CD4-positive, alpha-beta T cell treated with Interleukin-2 at 100 ng/mL for 4 hours (primary cell): ENCODE measurements at regions not wholly inside any gene's neighbourhood (a gene's known extent, or its start where the extent isn't known, plus 50 kb on each side); places are given as distances from the start of the nearest gene placed in this dataset.
"Not testable (repeated sequence)": the region's sequence is repeated elsewhere in the genome, so short reads cannot be mapped to it uniquely, and the experiment has no call there.

Experiments used
- DNase-seq: peaks from one replicate; pipeline ENCODE4 v3.0.0-alpha.2; 2020; ENCODE audit warnings: low spot score

DNA sequence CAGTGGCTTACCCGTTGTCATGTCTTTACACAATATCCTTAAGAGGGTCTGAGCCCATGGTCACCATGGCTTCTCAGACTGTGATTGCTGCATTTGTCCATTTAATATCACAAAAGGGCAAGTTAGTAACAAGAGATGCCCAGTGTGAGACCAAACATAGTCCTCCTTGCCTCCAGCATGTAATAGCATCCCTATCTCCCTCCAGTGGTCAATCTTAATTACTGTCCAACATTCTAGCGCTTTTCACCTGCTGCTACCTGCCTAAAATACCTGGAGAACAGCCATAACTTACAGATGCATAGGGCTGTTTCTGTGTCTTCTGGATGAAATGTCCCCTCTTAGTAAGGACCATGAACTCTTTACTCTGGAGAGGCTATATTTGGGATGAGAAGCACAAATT, 267.2 kb upstream of the DAB2 start:
- DNase-seq = no peak

DNA sequence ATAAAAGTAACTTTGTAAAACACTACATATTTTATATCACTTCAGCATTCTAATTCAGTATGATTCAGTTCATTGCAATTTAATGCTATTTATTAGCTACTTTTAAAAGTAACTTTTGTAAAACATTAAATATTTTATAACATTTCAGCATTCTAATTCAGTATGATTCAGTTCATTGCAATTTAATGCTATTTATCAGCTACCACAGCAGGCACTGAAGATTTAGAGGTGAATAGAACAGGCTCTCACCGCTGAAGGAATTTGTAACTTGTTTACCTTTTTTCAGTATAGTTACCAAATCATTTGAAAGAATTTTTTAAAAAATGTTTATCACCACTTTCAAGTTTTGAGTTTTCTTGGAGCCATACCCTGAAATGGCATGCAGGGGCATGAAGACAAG, 266.4 kb upstream of the DAB2 start:
- no peak for DNase-seq

- DNase-seq = no peak
Observed at GRCh38 chr5:39689919-39690318, 265.1 kb upstream of the DAB2 start.

GRCh38 chr5:39687924-39688323, 263.1 kb upstream of the DAB2 start:
- DNase-seq = not testable (repeated sequence)

DNA sequence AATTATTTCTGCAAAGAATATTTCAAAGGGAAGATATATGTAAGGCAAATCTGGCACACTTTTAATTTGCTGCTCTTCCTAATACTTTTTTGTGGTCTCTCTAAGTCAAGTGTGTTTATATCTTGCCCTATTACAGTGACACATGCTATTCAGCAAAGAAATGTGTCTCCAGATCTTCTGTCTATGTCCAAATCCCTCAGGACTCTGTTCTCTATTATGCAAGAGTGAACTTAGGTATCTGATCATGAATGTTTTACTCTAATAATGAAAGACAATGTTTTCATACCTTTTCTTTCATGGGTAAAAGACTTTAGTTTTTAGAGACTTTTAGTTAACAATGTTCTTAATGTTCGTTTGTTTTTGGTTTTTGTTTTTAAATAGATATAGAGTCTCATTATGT, 255.4 kb upstream of the DAB2 start:
- DNase-seq = no peak

GRCh38 chr5:39678534-39678933, 253.8 kb upstream of the DAB2 start:
- no peak for DNase-seq

DNA sequence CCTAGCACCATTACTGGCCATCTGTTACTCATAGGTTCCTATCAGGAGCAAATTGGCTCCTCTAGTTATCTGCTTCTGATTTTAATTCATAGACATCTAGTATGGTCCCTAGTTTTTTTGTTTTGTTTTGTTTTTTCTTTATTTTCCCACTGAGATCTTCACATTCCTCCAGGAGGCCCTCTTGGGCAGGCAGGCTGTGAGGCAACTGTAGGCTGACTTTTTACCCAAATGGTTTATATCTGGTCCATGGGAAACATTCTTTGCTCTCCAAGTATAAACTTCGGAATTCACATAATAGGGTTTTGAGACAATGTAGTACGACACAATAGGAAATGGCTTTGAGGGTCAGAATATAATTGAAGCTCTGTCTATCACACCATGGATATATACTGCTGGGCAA, 250.9 kb upstream of the DAB2 start:
- no peak for DNase-seq

GRCh38 chr5:39674209-39675082, 249.7 kb upstream of the DAB2 start:
- no peak for DNase-seq

GRCh38 chr5:39671561-39671961, 246.8 kb upstream of the DAB2 start:
- no peak for DNase-seq

DNA sequence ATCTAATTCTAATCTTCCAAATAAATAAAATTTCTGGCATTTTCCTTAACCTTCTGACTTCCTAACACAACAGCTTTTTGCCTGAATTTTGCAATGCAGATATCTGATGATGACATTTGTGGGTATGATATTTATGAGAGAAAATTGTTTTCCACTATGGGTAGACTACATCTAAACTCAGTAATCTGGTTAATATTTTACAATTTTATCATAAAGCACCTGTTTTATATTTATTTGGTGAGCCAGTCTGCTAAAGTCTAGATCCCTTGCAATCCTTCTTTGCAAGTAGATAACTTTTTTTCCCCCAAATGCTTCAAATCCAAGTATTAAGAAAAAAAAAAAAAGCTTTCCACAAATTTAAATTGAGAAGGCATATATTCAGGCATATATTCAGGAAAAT, 246.2 kb upstream of the DAB2 start:
- DNase-seq = no peak

GRCh38 chr5:39670391-39670790, 245.6 kb upstream of the DAB2 start:
- DNase-seq = no peak

- DNase-seq = no peak
Observed at GRCh38 chr5:39668980-39669379, 244.2 kb upstream of the DAB2 start.

- DNase-seq = no peak
Observed at GRCh38 chr5:39665328-39665727, 240.5 kb upstream of the DAB2 start.

GRCh38 chr5:39662945-39663344, 238.2 kb upstream of the DAB2 start:
- no peak for DNase-seq

DNA sequence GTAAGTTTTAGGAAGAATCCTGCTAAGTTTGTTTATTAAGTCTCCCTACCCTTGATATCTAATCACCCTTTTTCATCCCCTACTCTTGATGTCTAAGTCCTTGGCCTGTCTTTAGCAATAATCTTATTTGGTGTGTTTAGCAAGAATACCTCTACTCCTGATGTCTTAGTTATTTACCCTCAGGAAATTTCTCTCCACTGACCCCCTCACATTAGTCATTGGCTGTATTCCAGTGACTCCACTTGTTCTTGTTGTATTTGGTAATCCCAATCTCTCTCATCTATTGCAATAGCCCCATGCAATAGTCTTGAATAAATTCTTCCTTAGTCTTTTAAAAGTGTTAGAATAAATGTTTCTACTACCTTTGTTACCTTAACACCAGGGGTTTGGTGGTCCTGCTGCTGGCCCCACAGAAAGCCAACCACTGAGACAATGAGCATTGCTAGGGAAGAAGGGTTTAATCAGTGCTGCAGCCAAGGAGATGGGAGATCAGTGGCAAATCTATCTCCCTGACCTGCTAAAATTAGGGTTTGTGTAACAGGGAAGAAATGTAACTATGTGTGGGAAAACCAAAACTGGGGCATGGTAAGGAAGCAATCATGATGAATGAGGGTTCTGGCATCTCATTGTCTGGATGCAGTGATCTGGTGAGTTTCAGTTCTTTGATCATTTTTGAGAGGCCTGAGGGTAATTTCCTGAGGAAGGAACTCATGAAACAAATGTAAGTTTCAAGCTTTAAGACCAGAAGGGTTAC, 236.4 kb upstream of the DAB2 start:
- DNase-seq = no peak

- no peak for DNase-seq
Observed at GRCh38 chr5:39660020-39660419, 235.2 kb upstream of the DAB2 start.

DNA sequence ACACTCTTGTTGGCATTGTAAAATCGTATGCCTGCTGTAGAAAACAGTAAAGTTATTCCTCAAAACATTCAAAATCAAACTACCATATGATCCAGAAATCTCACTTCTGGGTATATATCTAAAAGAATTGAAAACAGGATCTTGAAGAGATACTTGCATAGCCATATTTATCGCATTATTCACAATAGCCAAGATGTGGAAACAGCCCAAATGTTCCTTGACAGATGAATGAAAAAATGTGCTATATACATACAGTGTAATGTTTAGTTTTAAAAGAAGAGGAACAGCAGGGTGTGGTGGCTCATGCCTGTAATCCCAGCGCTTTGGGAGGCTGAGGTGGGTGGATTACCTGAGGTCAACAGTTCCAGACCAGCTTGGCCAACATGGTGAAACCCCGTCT, 234.1 kb upstream of the DAB2 start:
- no peak for DNase-seq

DNA sequence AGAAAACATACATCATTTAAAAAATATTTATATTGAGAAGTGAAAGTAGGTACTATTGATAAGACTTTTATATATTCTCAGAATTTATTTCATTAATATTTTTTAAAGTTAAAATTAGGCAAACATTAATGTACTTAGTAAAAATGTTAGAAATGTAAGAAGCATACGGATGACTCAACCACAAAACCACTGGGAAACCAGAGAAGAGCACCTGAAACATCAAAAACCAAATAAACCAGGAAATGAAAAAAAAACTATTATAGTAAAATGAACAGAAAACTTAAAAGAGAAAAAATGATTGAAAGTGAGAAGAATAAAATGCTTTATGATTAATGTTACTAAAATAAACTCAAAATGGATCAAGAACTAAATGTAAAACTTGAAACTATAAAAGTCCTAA, 233.2 kb upstream of the DAB2 start:
- DNase-seq = no peak

GRCh38 chr5:39656600-39656999, 231.8 kb upstream of the DAB2 start:
- DNase-seq = no peak

- no peak for DNase-seq
Observed at GRCh38 chr5:39654715-39655114, 229.9 kb upstream of the DAB2 start.

- DNase-seq = not testable (repeated sequence)
Observed at GRCh38 chr5:39652481-39652880, 227.7 kb upstream of the DAB2 start.

DNA sequence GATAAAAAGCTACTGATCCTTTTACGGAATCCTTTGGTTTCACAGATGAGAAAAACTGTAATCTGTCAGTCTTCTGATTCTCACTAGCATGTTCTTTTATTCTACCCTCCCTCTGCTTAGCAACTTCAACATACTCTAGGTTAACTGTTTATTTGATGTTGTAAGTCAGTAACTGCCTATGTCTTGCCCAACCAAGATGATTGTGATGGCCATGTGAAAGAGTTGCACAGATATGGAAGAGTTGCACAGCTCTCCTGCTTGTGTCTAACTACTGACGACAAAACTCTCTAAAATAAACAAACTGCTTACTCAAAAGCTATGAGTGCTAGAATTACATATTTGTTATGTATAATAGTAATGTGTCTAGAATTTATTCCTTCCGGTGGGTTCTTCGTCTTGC, 227.3 kb upstream of the DAB2 start:
- DNase-seq = no peak

GRCh38 chr5:39650008-39650762, 225.4 kb upstream of the DAB2 start:
- DNase-seq = no peak
